Natural killer cell (primary cell): ENCODE measurements at regions not wholly inside any gene's neighbourhood (a gene's known extent, or its start where the extent isn't known, plus 50 kb on each side); places are given as distances from the start of the nearest gene placed in this dataset.

Experiments
- ATAC-seq, 3 donors: fragments of 150-1000 bp in 2 of 3; fragments of 200-7000 bp in 1 of 3; cut with Tn5 transposase; 1 replicate in 1 of 3; 2 replicates in 2 of 3; pipeline ENCODE4 v1.10.0; 2021; ENCODE audit warnings: mild to moderate bottlenecking in 2 of 3, moderate library complexity in 2 of 3
- DNase-seq, 2 donors: peaks; one replicate each; pipeline versions ENCODE4 v3.0.0 to v3.0.0-alpha.2; 2013 to 2021; ENCODE audit warnings: mixed read lengths in 1 of 2
- H3K27ac ChIP-seq: one replicate; pipeline ENCODE4 v1.5.1; 2013; ENCODE audit warnings: mild to moderate bottlenecking, low read length
- H3K27me3 ChIP-seq: one replicate; pipeline ENCODE4 v1.6.1; 2013; ENCODE audit warnings: low read length; ENCODE audit not compliant: control insufficient read depth, insufficient read depth
- H3K36me3 ChIP-seq: one replicate; pipeline ENCODE4 v1.6.1; 2013; ENCODE audit warnings: low read length; ENCODE audit not compliant: control insufficient read depth, insufficient read depth
- H3K4me1 ChIP-seq: one replicate; pipeline ENCODE4 v1.6.1; 2013; ENCODE audit warnings: low read length; ENCODE audit not compliant: control insufficient read depth, insufficient read depth
- H3K4me3 ChIP-seq: one replicate; pipeline ENCODE4 v1.5.1; 2013; ENCODE audit warnings: low read length
- H3K9me3 ChIP-seq: one replicate; pipeline ENCODE4 v1.6.1; 2013; ENCODE audit warnings: low read length; ENCODE audit not compliant: control insufficient read depth, insufficient read depth
- H3K27ac Mint-ChIP-seq, 2 donors: one replicate each; pipeline ENCODE4 v1.8.0; 2022; ENCODE audit warnings: mild to moderate bottlenecking in 2 of 2, mixed read lengths in 2 of 2, moderate library complexity in 1 of 2
- H3K27me3 Mint-ChIP-seq, 2 donors: one replicate each; pipeline ENCODE4 v1.8.0; 2022; ENCODE audit warnings: low read depth in 2 of 2, mixed read lengths in 2 of 2
- H3K36me3 Mint-ChIP-seq: one replicate; pipeline ENCODE4 v1.8.0; 2022; ENCODE audit warnings: mixed read lengths
- H3K4me1 Mint-ChIP-seq, 2 donors: one replicate each; pipeline ENCODE4 v1.8.0; 2022; ENCODE audit warnings: mixed read lengths in 2 of 2
- H3K4me3 Mint-ChIP-seq: one replicate; pipeline ENCODE4 v1.8.0; 2022; ENCODE audit warnings: mild to moderate bottlenecking, moderate library complexity, mixed read lengths
- H3K9me3 Mint-ChIP-seq, 2 donors: one replicate each; pipeline ENCODE4 v1.8.0; 2022; ENCODE audit warnings: mixed read lengths in 2 of 2
- CTCF ChIP-seq: fragments of 200-600 bp; IDR thresholded peaks from one replicate; pipeline ENCODE4 v1.8.0; 2022; ENCODE audit warnings: antibody characterized with exemption
- WGBS: methylation state at CpG from one replicate; pipeline ENCODE4 v1.1.7; 2013; ENCODE audit warnings: missing lambda C conversion rate; ENCODE audit not compliant: insufficient coverage; 5-methylcytosine and 5-hydroxymethylcytosine counted together
- intact Hi-C: fragments of 100-400 bp; cut with micrococcal nuclease; formaldehyde crosslinking; loops from one replicate; pipeline ENCODE4 v1.14.2; 2022

DNA sequence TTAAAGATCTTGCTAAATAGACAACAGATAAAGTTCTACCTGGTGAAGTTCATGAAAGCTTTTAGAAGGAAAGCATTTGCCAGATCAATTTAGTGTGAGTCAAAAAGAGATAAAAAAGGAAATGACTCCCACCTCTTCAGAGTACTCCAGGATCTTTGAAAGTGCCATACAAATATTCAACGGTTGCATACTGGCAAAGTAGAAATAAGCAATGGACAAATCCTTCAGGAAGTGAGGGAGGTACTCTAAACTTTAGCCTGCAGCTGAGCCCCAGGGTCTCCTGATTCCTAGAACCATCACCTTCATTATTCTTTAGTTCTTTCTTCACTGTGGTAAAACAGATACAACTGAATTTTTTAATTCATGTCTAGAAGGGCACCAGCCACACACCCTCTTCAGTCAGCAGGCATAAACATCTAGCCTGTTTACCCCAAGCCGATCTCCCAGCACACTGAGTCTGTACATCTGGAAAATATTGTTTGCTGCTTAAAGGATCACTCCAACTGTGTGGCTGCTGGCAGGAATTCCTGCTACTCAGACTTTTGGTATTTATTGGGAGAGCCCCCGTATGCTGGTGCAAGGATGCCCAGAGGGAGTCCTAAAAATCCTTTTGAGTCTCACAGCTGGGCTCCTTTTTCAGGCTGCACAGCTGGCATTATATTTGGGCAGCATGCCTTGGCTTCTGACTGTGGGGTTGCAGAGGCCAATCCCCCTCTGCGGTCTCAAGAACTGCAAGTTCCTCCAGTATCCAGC, 72.3 kb upstream of the SESTD1 start:
- H3K36me3 ChIP-seq, result no peaks in the 10 kb centered on the region
- peaks cover 7 to 17% of the 10 kb centered on the region in 2 donors for H3K27me3 Mint-ChIP-seq
- H3K4me3 ChIP-seq, result no peak overlapping the region
- no peaks in the 10 kb centered on the region for H3K9me3 Mint-ChIP-seq
- no peaks in the 10 kb centered on the region for H3K9me3 ChIP-seq
- H3K27ac ChIP-seq, result no peak overlapping the region
- no peak overlapping the region for H3K27ac Mint-ChIP-seq
- no peaks in the 10 kb centered on the region for H3K4me1 ChIP-seq
- H3K4me3 Mint-ChIP-seq, result no peak overlapping the region
- no peaks in the 10 kb centered on the region for H3K4me1 Mint-ChIP-seq
- ATAC-seq, result no peak
- DNase-seq, result no peak
- WGBS, result 96% methylated on average over 3 of the region's 4 CpGs
- H3K36me3 Mint-ChIP-seq, result no peaks in the 10 kb centered on the region
- no peak for TF ChIP-seq CTCF
- intact Hi-C loops, result no loop called here
- no peaks in the 10 kb centered on the region for H3K27me3 ChIP-seq

DNA sequence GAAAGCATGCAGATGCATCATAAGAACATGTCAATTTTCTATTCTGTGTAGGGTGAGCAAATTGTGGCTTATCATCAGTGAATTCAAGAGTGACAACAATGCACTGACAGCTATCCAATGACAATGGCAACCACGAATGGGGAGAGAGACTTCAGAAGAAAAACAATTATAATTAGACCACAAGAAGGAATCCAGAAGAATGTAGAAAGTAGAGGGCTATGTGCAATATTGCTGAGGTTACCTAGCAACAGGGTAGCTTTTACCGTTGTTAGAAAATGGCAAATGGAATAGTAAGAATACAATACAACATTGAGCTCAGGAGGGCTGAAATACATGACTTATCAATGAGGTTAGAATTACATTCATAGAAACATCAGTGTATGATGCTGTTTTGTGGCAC, 71.1 kb upstream of the SESTD1 start:
- Histone ChIP-seq H3K9me3 (no peaks in the 10 kb centered on the region), H3K36me3 (no peaks in the 10 kb centered on the region), H3K27ac (no peak overlapping the region), H3K4me3 (no peak overlapping the region), H3K4me1 (no peaks in the 10 kb centered on the region), H3K27me3 (no peaks in the 10 kb centered on the region)
- H3K36me3 Mint-ChIP-seq, result no peaks in the 10 kb centered on the region
- no peak overlapping the region for H3K27ac Mint-ChIP-seq
- intact Hi-C loops, result no loop called here
- ATAC-seq (no peak), DNase-seq (no peak)
- TF ChIP-seq CTCF, result no peak
- no peaks in the 10 kb centered on the region for H3K9me3 Mint-ChIP-seq
- no peak overlapping the region for H3K4me3 Mint-ChIP-seq
- H3K27me3 Mint-ChIP-seq, result peaks cover 7 to 25% of the 10 kb centered on the region in 2 donors
- H3K4me1 Mint-ChIP-seq, result no peaks in the 10 kb centered on the region
- 77% methylated on average over 1 of the region's 2 CpGs for WGBS

- no peak overlapping the region for H3K27ac Mint-ChIP-seq
- no peaks in the 10 kb centered on the region for H3K4me1 Mint-ChIP-seq
- 89% methylated on average over 2 of the region's 2 CpGs for WGBS
- H3K4me1 ChIP-seq, result no peaks in the 10 kb centered on the region
- H3K4me3 Mint-ChIP-seq, result no peak overlapping the region
- no peaks in the 10 kb centered on the region for H3K27me3 ChIP-seq
- H3K36me3 Mint-ChIP-seq, result no peaks in the 10 kb centered on the region
- H3K27ac ChIP-seq, result no peak overlapping the region
- no peak overlapping the region for H3K4me3 ChIP-seq
- H3K27me3 Mint-ChIP-seq, result peaks cover 14 to 33% of the 10 kb centered on the region in 2 donors
- no peaks in the 10 kb centered on the region for H3K36me3 ChIP-seq
- no peak for DNase-seq
- H3K9me3 Mint-ChIP-seq, result no peaks in the 10 kb centered on the region
- TF ChIP-seq CTCF, result no peak
- intact Hi-C loops, result no loop called here
- ATAC-seq, result no peak
- no peaks in the 10 kb centered on the region for H3K9me3 ChIP-seq
Measured at GRCh38 chr2:179332903-179333302, 68.3 kb upstream of the SESTD1 start.

DNA sequence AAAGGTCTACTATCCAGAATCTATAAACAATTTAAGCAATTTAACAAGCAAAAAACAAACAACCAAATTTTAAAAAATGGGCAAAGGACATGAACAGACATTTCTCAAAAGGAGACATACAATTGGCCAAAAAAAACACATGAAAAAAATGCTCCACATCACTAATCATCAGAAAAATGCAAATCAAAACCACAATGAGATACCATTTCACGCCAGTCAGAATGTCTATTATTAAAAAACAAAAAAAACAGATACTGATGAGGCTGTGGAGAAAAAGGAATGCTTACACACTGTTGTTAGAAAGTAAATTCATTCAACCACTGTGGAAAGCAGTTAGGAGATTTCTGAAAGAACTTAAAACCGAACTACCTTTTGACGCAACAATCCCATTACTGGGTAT, 66.4 kb upstream of the SESTD1 start:
- Mint-ChIP-seq H3K27me3 (peaks cover 14 to 33% of the 10 kb centered on the region in 2 donors), H3K4me1 (no peaks in the 10 kb centered on the region), H3K36me3 (no peaks in the 10 kb centered on the region), H3K27ac (no peak overlapping the region), H3K9me3 (no peaks in the 10 kb centered on the region), H3K4me3 (no peak overlapping the region)
- intact Hi-C loops, result no loop called here
- no peaks in the 10 kb centered on the region for H3K27me3 ChIP-seq
- ATAC-seq (no peak), DNase-seq (no peak)
- H3K9me3 ChIP-seq, result no peaks in the 10 kb centered on the region
- 76% methylated on average over 3 of the region's 3 CpGs for WGBS
- no peak overlapping the region for H3K27ac ChIP-seq
- no peaks in the 10 kb centered on the region for H3K36me3 ChIP-seq
- H3K4me1 ChIP-seq, result no peaks in the 10 kb centered on the region
- no peak for TF ChIP-seq CTCF
- no peak overlapping the region for H3K4me3 ChIP-seq
